IPS-NIHi7 (cell line): ENCODE measurements at regions not wholly inside any gene's neighbourhood (a gene's known extent, or its start where the extent isn't known, plus 50 kb on each side); places are given as distances from the start of the nearest gene placed in this dataset.
A peak's percentile ranks its signal among the peaks of the same experiment; 100 is the strongest.

Experiments
- DNase-seq: peaks from one replicate; pipeline ENCODE4 v3.0.0; 2012; ENCODE audit warnings: mixed read lengths; ENCODE audit errors: extremely low spot score

DNA sequence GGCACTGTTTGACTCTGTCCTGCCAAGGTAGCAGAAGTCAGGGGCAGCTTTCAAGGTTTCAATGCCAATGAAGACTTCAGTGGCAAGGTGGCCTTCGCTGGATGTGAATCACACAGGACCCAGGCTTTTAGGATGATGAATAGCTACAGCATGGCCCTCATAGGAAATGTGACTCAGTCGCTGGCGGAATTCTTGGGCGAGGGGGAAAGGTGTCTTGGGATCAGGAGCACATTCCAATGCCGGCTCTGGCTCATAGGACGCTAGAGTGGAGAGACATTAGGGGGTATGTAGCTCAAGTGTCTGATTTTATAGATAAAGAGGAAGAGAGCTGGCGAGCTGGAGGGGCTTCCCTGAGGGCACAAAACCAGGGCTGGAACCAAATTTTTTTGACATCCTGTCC lies 68.6 kb downstream of the SMIM21 start:
- no peak for DNase-seq

GRCh38 chr18:75353357-75353756 lies 74.1 kb downstream of the SMIM21 start:
- DNase-seq = no peak

DNA sequence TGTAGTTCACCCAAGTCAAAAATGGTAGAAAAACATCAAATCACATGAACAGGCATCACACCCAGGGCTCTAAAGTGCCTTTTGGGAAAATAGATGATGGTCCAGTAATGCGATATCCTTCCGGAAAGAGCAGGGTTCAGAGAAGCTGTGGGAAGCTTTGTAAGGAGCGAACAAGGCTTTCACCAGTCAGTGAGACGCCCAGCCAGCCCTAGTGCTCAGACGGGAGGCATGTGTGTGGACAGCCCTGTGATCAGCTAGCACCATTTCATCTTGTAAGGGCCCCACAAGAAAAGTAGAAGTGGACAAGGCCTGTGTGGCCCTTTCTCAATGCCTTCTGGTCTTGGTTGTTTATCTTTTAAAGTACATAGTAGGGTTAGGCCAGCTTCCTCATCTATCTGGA lies 76.1 kb downstream of the SMIM21 start:
- no peak for DNase-seq

GRCh38 chr18:75350857-75351256 lies 76.6 kb downstream of the SMIM21 start:
- DNase-seq = no peak

- DNase-seq = peak; percentile 29
These were observed 77.0 kb downstream of the SMIM21 start for GRCh38 chr18:75350512-75350839.

- DNase-seq = no peak
These were observed 77.6 kb downstream of the SMIM21 start for GRCh38 chr18:75349668-75350511.

DNA sequence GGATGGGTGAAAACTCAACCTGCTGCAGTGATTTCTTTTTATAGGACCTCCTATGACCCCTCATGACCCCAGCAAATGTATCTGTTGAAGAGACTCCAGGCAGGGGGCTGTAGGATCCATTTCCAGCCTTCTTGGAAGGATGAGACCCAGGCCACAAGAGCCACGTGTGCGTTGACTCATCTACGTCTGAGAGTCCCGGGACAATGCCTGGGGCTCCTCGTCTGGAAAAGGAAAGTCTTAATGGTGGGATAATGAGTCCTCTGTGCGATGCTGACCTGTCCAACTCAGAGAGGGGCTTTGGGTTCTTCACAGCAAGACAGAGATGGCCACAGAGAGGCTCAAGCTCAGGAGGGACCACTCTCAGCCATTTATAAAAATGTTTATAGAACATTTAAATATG lies 80.8 kb downstream of the SMIM21 start:
- DNase-seq = no peak

- DNase-seq = no peak
These were observed 82.9 kb downstream of the SMIM21 start for GRCh38 chr18:75344615-75345014.

DNA sequence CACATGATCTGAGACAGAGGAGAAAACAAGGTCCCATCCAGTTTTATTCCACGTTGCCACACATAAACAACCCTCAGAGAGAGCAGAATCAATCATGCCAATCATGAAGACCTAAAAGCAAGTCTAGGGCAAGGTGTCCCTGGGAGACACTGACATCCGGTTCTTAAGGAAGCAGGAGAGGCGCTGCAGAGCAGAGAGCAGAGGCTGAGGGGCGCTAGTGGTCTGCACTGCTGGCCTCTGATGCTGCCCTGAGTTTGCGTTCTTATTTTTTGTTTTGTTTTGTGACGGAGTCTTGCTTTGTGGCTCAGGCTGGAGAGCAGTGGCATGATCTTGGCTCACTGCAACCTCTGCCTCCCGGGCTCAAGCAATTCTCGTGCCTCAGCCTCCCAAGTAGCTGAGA lies 83.3 kb downstream of the SMIM21 start:
- peak; percentile 43 for DNase-seq

DNA sequence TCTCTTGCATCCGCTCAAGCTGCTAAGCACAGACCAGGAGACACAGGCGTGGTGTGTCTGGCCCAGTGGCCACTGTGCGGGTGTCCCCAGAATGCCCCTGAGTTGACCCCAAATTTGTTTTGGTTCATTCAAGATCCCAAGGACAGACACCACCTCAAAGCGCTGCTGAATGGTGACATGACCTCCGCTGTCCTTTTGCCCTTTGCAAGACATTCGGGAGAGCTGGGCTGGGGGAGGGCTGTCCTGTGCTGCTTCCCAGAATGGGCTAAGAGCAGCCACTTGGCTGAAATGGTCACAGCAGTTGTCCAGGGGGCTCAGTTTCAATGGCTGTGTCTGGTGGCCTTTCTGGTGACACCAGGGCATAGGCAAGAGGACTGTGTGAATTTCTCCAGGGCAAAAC lies 84.1 kb downstream of the SMIM21 start:
- DNase-seq = no peak

- no peak for DNase-seq
These were observed 85.6 kb downstream of the SMIM21 start for GRCh38 chr18:75341897-75342296.

- DNase-seq = no peak
These were observed 86.2 kb downstream of the SMIM21 start for GRCh38 chr18:75341267-75341666.

DNA sequence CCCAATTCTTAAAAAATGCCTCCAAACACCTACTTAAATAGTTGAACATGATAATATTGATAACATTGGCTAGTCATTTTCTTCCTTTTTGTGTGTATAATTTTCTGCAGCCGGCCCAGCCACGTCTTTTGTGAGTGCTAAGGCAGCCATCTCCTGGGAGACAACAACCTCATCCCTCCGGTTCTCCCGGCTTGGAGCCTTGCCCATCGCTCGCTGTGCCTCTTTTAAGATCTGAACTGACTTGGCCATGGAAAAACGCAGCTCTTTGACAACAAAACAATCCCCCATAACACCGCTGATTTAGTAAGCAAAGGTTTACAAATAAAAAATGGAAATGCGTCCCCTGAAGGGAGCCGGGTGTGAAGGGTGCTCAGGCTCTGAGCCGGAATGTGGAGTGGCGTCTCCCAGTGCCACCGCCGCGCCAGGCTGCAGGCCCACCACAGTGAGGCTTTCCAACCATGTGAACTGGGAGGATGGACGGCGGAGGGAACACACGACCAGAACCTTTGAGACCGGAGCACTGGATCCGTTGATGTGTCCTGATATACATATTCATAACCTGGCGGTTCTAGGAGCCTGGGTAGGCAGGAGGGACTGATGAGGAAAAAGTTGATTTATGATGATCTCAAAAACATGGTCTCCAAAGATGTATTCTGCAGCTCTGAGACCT lies 87.4 kb downstream of the SMIM21 start:
- DNase-seq = no peak
